ENCODE measurements at regions not wholly inside any gene's neighbourhood (a gene's known extent, or its start where the extent isn't known, plus 50 kb on each side); places are given as distances from the start of the nearest gene placed in this dataset.

GRCh38 chr3:188066141-188066540 lies 87.8 kb upstream of the LPP start:
- TF ChIP-seq CTCF (IDR thresholded peaks at IDR 0.05; ENCODE audit: insufficient read depth in 1 of 2, low read depth in 1 of 2, low read length in 1 of 2, severe bottlenecking in 1 of 2, unreplicated experiment in 1 of 2): no peak
- Mint-ChIP-seq H3K27me3 (ENCODE audit: insufficient read depth, unreplicated experiment) (no peaks in the 10 kb centered on the region), H3K4me1 (ENCODE audit: low read depth, unreplicated experiment) (peaks cover 15% of the 10 kb centered on the region), H3K4me3 (ENCODE audit: unreplicated experiment) (no peak overlapping the region), H3K36me3 (ENCODE audit: insufficient read depth, unreplicated experiment) (no peaks in the 10 kb centered on the region), H3K27ac (ENCODE audit: unreplicated experiment) (no peak overlapping the region), H3K9me3 (ENCODE audit: unreplicated experiment) (no peaks in the 10 kb centered on the region)
- Histone ChIP-seq H3K4me3 (ENCODE audit: low read depth, low read length) (no peak overlapping the region), H3K36me3 (ENCODE audit: control insufficient read depth, insufficient read depth, low read length) (no peaks in the 10 kb centered on the region), H3K4me1 (peaks cover 31% of the 10 kb centered on the region), H3K27me3 (replicated peaks; ENCODE audit: control insufficient read depth, insufficient read depth, low read length) (no peaks in the 10 kb centered on the region), H3K9me3 (no peaks in the 10 kb centered on the region)
- intact Hi-C loops (cut with micrococcal nuclease; ENCODE audit: unreplicated experiment): no loop called here
- DNase-seq: no peak
- ChIA-PET CTCF (interaction anchor here (1.2 kb wide), 1 partner anchor 87 kb away, joined by 3 read pairs; no protein-coding TSS in a partner anchor), POLR2A (interaction anchor here (1.6 kb wide), 1 partner anchor 87 kb away, joined by 9 read pairs; the partner anchor contains the start of gene LPP)
- BruUV-seq (replicated peaks): no TSS peak

- Histone ChIP-seq H3K4me1 (peaks cover 29% of the 10 kb centered on the region), H3K4me3 (ENCODE audit: low read depth, low read length) (no peak overlapping the region), H3K27me3 (replicated peaks; ENCODE audit: control insufficient read depth, insufficient read depth, low read length) (no peaks in the 10 kb centered on the region), H3K36me3 (ENCODE audit: control insufficient read depth, insufficient read depth, low read length) (no peaks in the 10 kb centered on the region), H3K9me3 (no peaks in the 10 kb centered on the region)
- Mint-ChIP-seq H3K27me3 (ENCODE audit: insufficient read depth, unreplicated experiment) (no peaks in the 10 kb centered on the region), H3K4me1 (ENCODE audit: low read depth, unreplicated experiment) (peaks cover 15% of the 10 kb centered on the region), H3K4me3 (ENCODE audit: unreplicated experiment) (no peak overlapping the region), H3K9me3 (ENCODE audit: unreplicated experiment) (no peaks in the 10 kb centered on the region), H3K27ac (ENCODE audit: unreplicated experiment) (no peak overlapping the region), H3K36me3 (ENCODE audit: insufficient read depth, unreplicated experiment) (no peaks in the 10 kb centered on the region)
- intact Hi-C loops (cut with micrococcal nuclease; ENCODE audit: unreplicated experiment): no loop called here
- no peak for TF ChIP-seq CTCF (IDR thresholded peaks at IDR 0.05; ENCODE audit: insufficient read depth in 1 of 2, low read depth in 1 of 2, low read length in 1 of 2, severe bottlenecking in 1 of 2, unreplicated experiment in 1 of 2)
- ChIA-PET POLR2A (no interaction called here), CTCF (no interaction called here)
- no peak for DNase-seq
- BruUV-seq (replicated peaks): no TSS peak
Observed at GRCh38 chr3:188067932-188068331, 86.0 kb upstream of the LPP start.

- intact Hi-C loops (cut with micrococcal nuclease; ENCODE audit: unreplicated experiment): no loop called here
- no peaks in the 10 kb centered on the region for H3K9me3 ChIP-seq
- H3K36me3 ChIP-seq (ENCODE audit: control insufficient read depth, insufficient read depth, low read length): no peaks in the 10 kb centered on the region
- no peaks in the 10 kb centered on the region for H3K9me3 Mint-ChIP-seq (ENCODE audit: unreplicated experiment)
- H3K27me3 ChIP-seq (replicated peaks; ENCODE audit: control insufficient read depth, insufficient read depth, low read length): no peaks in the 10 kb centered on the region
- H3K4me3 Mint-ChIP-seq (ENCODE audit: unreplicated experiment): no peak overlapping the region
- no peak for DNase-seq
- H3K4me3 ChIP-seq (ENCODE audit: low read depth, low read length): no peak overlapping the region
- H3K4me1 Mint-ChIP-seq (ENCODE audit: low read depth, unreplicated experiment): peaks cover 15% of the 10 kb centered on the region
- BruUV-seq (replicated peaks): no TSS peak
- H3K27me3 Mint-ChIP-seq (ENCODE audit: insufficient read depth, unreplicated experiment): no peaks in the 10 kb centered on the region
- CTCF ChIA-PET: no interaction called here
- H3K4me1 ChIP-seq: peaks cover 27% of the 10 kb centered on the region
- TF ChIP-seq CTCF (IDR thresholded peaks at IDR 0.05; ENCODE audit: insufficient read depth in 1 of 2, low read depth in 1 of 2, low read length in 1 of 2, severe bottlenecking in 1 of 2, unreplicated experiment in 1 of 2): no peak
- POLR2A ChIA-PET: no interaction called here
- H3K36me3 Mint-ChIP-seq (ENCODE audit: insufficient read depth, unreplicated experiment): no peaks in the 10 kb centered on the region
- H3K27ac Mint-ChIP-seq (ENCODE audit: unreplicated experiment): no peak overlapping the region
Observed at GRCh38 chr3:188068342-188068741, 85.6 kb upstream of the LPP start.

Data from Caco-2 (cell line).